PFSK-1 (cell line): ENCODE measurements at regions not wholly inside any gene's neighbourhood (a gene's known extent, or its start where the extent isn't known, plus 50 kb on each side); places are given as distances from the start of the nearest gene placed in this dataset.

Source experiments
- FOXP2 ChIP-seq: optimal IDR thresholded peaks from 2 replicates; pipeline ENCODE3; 2011; ENCODE audit warnings: borderline replicate concordance, control low read depth, inconsistent platforms; ENCODE audit not compliant: insufficient read depth; ENCODE audit errors: extremely low read length, extremely low read depth
- POLR2AphosphoS5 ChIP-seq: IDR thresholded peaks from 2 replicates; pipeline ENCODE4 v1.6.1; 2012; ENCODE audit warnings: low read depth, mild to moderate bottlenecking, control low read depth, low read length, moderate library complexity
- SIN3A ChIP-seq: IDR thresholded peaks from 2 replicates; pipeline ENCODE4 v1.6.1; 2012; ENCODE audit warnings: mild to moderate bottlenecking, low read length, moderate library complexity, borderline replicate concordance; ENCODE audit not compliant: insufficient read depth
- TAF1 ChIP-seq: IDR thresholded peaks from 2 replicates; pipeline ENCODE4 v1.6.1; 2012; ENCODE audit warnings: low read length, control low read depth, borderline replicate concordance; ENCODE audit not compliant: insufficient read depth
- TF ChIP-seq, protein P1 (sequence below), 2 experiments: IDR thresholded peaks; 2 replicates each; pipeline versions ENCODE4 v1.6.1 to v1.8.0; 2011 to 2012; ENCODE audit warnings: low read depth in 2 of 2, low read length in 2 of 2, control low read depth in 1 of 2, inconsistent platforms in 1 of 2, mild to moderate bottlenecking in 1 of 2, moderate library complexity in 1 of 2; ENCODE audit not compliant: insufficient read depth in 1 of 2

DNA sequence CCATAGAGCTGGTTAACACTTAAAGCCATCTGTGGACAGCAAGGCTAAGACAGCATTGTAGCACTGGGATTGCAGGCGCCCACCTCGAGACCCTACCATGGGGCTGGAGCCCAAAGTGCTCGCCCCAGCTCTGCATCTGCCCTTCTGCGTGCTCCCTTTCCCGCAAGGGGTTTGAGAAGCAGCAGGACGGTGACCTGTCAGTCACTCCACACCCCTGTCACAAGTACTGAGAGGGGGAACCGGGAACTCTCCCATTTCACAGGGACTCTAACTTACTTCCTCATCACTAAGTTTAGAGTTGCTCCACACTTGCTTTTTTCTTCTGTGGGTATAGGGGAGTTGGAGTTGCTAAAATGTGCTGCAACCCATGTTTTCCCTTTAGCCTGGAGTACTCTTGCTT, 273.2 kb downstream of the SMARCA2 start:
- no peak for TF ChIP-seq FOXP2
- no peak for TF ChIP-seq POLR2AphosphoS5
- no peak for TF ChIP-seq SIN3A
- TF ChIP-seq, protein P1, sequence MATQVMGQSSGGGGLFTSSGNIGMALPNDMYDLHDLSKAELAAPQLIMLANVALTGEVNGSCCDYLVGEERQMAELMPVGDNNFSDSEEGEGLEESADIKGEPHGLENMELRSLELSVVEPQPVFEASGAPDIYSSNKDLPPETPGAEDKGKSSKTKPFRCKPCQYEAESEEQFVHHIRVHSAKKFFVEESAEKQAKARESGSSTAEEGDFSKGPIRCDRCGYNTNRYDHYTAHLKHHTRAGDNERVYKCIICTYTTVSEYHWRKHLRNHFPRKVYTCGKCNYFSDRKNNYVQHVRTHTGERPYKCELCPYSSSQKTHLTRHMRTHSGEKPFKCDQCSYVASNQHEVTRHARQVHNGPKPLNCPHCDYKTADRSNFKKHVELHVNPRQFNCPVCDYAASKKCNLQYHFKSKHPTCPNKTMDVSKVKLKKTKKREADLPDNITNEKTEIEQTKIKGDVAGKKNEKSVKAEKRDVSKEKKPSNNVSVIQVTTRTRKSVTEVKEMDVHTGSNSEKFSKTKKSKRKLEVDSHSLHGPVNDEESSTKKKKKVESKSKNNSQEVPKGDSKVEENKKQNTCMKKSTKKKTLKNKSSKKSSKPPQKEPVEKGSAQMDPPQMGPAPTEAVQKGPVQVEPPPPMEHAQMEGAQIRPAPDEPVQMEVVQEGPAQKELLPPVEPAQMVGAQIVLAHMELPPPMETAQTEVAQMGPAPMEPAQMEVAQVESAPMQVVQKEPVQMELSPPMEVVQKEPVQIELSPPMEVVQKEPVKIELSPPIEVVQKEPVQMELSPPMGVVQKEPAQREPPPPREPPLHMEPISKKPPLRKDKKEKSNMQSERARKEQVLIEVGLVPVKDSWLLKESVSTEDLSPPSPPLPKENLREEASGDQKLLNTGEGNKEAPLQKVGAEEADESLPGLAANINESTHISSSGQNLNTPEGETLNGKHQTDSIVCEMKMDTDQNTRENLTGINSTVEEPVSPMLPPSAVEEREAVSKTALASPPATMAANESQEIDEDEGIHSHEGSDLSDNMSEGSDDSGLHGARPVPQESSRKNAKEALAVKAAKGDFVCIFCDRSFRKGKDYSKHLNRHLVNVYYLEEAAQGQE (IDR thresholded peaks at IDR 0.05; ENCODE audit: insufficient read depth in 1 of 2, low read depth in 2 of 2, low read length in 2 of 2): no peak
- no peak for TF ChIP-seq TAF1

DNA sequence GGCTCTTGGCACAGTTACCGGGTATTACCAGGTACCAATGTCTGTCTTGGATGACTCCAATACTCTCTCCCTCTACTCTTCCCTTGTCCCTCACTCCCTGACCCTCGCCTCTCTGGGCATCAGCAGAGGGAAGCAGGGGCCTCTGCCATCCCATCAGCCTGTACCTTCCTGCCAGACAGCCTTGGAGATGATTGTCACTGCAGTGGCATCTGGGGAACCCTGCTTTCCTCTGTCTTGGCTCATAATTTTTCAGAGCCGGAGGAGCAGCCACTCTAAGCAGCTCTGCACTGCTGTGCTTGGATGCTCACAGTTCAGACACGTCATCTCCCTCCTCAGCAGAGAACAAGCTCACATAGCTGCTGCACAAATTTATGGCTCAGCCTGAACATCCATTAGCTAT, 274.1 kb downstream of the SMARCA2 start:
- TF ChIP-seq SIN3A: no peak
- TF ChIP-seq, protein P1 (IDR thresholded peaks at IDR 0.05; ENCODE audit: insufficient read depth in 1 of 2, low read depth in 2 of 2, low read length in 2 of 2): no peak
- TF ChIP-seq TAF1: no peak
- no peak for TF ChIP-seq FOXP2
- TF ChIP-seq POLR2AphosphoS5: no peak

DNA sequence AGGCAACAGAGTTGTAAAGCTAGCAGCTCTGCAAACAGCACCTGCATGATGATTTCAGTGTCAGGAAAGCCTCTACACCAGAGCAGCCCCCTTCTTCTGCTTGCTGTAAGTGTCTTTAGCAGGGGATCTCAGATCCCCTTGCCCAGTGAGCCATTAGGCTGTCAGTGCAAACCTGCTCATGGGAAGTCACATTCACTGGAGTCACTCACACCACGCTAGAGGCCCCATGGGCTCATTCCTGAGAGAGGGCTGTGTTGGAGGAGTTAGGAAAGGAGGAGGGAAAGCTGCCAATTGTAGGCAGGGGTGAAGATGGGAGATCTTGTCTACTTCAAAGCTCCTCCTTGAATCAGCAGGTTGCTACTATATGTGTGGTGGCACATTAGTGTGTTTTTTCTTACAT, 275.2 kb downstream of the SMARCA2 start:
- TF ChIP-seq SIN3A (no peak), POLR2AphosphoS5 (no peak), TAF1 (no peak), FOXP2 (no peak)
- TF ChIP-seq, protein P1 (IDR thresholded peaks at IDR 0.05; ENCODE audit: insufficient read depth in 1 of 2, low read depth in 2 of 2, low read length in 2 of 2): no peak

DNA sequence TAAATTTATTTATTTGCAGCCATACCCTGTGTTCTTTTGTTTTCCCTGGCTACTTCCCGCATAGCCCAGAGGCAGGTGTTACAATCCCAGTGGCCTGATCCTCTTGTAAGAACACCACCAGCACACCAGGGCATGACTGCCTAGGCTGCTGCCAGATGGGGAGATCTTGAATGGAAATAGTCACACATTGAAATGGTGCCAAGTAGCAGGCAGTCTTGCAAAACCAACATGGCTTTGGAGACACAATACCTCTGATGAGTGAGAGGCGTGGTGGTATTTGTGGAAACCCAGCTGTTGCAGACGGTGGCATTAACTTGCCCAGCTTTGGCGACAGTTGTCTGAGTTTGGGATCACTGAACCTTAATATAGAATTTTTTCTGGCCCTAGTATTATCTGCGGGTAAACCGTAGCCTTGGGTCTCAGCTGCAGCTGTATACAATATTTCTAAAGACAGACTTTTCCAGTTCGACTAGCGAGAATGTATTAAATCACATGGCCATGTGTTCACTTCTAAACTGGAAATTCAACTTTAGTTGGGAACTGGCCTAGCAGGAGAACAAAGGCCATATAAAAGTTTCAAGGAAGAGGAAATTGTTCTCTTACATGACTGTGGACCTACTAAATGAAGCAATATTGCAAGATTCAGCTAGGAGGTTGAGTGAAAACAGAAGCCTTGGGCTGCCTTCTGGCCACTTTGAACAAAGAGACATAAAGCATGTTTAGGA, 277.0 kb downstream of the SMARCA2 start:
- TF ChIP-seq FOXP2 (no peak), POLR2AphosphoS5 (no peak), SIN3A (no peak), TAF1 (no peak)
- TF ChIP-seq, protein P1 (IDR thresholded peaks at IDR 0.05; ENCODE audit: insufficient read depth in 1 of 2, low read depth in 2 of 2, low read length in 2 of 2): no peak
